GM12874 (cell line): ENCODE measurements at regions not wholly inside any gene's neighbourhood (a gene's known extent, or its start where the extent isn't known, plus 50 kb on each side); places are given as distances from the start of the nearest gene placed in this dataset.

Source experiments
- TF ChIP-seq, protein P1 (sequence below): IDR thresholded peaks from 2 replicates; pipeline ENCODE4 v1.5.1; 2011; ENCODE audit warnings: low read depth, mild to moderate bottlenecking, control low read depth, low read length, moderate library complexity; ENCODE audit not compliant: insufficient read depth

DNA sequence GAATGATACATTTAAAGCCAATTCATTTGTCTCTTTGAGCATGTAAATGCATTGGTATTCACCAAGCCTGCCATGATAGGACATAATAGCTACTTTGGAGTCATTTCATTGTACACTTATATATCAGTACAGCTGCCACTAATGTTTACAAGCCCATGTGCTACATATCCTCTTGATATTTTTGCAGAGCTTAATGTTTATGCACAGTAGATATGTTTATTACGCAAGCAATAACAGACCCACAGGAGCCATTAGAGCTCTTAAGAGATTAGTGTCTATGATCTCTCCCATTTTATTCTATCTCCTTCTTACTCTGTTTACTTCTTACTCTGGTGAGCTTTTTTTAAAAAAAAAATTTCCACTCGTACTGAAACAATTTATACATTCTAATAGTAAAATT is 1132.1 kb upstream of the ZEB2 start:
- TF ChIP-seq, protein P1, sequence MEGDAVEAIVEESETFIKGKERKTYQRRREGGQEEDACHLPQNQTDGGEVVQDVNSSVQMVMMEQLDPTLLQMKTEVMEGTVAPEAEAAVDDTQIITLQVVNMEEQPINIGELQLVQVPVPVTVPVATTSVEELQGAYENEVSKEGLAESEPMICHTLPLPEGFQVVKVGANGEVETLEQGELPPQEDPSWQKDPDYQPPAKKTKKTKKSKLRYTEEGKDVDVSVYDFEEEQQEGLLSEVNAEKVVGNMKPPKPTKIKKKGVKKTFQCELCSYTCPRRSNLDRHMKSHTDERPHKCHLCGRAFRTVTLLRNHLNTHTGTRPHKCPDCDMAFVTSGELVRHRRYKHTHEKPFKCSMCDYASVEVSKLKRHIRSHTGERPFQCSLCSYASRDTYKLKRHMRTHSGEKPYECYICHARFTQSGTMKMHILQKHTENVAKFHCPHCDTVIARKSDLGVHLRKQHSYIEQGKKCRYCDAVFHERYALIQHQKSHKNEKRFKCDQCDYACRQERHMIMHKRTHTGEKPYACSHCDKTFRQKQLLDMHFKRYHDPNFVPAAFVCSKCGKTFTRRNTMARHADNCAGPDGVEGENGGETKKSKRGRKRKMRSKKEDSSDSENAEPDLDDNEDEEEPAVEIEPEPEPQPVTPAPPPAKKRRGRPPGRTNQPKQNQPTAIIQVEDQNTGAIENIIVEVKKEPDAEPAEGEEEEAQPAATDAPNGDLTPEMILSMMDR = no peak

DNA sequence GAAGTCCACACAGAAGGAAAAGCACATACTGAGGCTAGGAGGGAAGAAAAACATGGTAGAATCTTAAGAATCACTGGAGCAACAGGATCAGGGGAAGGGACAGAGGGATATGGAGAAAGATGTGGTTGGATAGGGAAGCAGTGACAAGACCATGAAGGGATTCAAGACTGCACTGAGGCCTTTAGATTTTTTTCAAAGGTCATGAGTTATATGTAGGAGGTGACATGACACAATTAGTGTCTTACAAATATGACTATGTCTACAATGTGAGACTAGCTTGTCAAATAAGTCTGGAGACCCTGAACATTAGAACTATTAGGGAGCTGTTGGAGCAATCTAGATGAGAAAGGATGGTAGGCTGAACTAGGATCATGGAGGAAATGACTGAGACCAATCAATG is 1130.3 kb upstream of the ZEB2 start:
- TF ChIP-seq, protein P1 = no peak

DNA sequence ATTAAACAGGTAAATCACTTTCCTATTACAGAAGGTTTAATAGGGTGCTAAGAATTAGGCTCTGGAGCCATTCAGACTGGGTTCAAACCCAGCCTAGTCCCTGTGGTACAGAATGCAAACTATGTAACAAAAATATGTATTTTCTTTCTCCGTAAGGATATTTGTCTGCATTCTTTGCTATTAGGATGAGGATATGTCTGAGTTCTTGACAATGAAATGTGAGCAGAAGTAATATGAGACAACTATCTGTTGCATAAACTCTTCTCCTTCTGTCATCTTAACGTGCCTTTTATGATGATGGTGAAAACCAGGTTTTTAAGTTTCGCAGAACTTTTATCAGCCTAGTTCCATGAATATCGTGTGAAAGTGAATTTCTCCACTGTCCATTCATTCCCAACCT is 1129.1 kb upstream of the ZEB2 start:
- TF ChIP-seq, protein P1 = no peak

DNA sequence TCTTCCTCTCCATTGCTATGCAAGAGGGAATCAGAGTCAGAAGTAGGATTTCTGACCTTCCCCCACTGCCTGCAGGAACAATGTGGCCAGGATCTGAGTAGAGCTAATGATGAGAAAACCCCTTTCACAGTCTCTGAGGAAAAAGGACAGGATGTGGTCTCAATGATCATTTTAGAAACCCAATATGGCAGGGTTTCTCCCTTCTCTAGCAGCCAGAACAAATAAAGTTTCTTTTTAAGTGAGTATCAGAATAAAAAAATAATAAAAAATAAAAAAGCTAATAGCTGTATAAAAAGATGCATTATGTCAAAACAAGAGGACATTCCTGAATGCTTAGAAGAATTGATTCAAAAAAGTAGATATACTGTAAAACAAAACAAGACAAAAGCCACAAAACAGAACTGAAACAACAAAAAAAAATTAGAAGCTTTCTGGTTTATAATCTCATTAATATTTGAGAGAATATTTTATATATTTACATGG is 1124.9 kb upstream of the ZEB2 start:
- TF ChIP-seq, protein P1 = no peak

DNA sequence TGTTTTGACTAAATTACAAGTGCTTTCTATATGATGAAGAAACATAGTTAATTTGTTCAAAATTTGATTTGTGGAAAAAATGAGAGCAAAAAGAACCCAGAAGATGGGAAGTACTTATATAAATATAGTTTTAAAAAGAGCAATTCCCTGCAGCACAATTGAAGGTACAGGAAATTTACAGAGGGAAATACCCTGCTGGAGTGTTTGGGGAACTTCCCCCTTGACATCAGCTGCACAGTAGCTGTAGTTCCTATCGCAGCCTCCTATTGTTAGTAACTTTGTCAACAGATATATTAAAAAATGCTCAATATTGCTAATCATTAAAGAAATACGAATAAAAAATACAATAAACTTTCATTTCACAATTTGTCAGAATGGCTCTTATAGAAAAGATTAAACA is 1118.8 kb upstream of the ZEB2 start:
- TF ChIP-seq, protein P1 = no peak

DNA sequence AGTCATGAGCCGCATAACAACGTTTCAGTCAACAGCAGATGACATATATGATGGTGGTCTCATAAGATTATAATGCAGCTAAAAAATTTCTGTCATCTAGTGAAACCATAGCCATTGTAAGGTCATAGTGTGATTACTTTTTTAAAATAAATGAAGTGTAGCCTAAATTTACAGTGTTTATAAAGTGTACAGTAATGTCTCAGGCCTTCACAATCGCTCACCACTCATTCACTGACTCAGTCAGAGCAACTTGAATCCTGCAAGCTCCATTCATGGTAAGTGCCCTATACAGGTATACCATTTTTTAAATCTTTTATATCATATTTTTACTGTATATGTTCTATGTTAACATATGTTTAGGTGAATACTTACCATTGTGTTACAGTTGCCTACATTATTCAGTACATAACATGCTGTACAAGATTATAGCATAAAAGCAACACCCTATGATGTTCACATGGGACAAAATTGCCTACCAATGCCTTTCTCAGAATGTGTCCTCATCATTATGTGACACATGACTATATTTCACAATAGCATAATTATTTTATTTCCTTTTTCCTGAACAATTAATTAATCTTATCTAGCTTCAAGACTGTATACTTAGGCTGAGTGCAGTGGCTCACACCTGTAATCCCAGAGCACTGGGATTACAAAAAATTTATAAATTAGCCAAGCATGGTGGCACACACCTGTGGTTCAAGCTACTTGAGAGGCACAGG is 1115.9 kb upstream of the ZEB2 start:
- TF ChIP-seq, protein P1 = no peak

DNA sequence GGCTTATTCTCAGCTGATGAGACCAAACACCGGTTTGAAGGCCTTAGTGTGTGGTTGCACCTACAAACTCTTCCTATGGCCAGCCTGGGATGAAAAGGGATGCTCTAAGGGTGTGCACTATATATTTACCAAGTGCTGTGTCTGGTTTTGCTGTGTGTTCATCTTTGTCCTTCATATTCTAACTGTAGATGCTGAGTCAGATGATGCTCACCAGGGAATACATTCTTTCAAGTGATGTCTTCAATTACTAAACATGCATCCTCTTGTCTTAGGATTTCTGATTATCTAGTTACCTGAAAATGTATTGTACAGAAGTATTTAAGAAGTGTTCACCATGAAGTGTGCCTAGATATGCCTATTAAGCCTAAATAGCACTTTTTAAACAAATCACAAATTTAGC is 1111.6 kb upstream of the ZEB2 start:
- TF ChIP-seq, protein P1 = no peak
